GM12874 (cell line): ENCODE measurements at regions not wholly inside any gene's neighbourhood (a gene's known extent, or its start where the extent isn't known, plus 50 kb on each side); places are given as distances from the start of the nearest gene placed in this dataset.

Experiments
- TF ChIP-seq, protein P1 (sequence below): IDR thresholded peaks from 2 replicates; pipeline ENCODE4 v1.5.1; 2011; ENCODE audit warnings: low read depth, mild to moderate bottlenecking, control low read depth, low read length, moderate library complexity; ENCODE audit not compliant: insufficient read depth

DNA sequence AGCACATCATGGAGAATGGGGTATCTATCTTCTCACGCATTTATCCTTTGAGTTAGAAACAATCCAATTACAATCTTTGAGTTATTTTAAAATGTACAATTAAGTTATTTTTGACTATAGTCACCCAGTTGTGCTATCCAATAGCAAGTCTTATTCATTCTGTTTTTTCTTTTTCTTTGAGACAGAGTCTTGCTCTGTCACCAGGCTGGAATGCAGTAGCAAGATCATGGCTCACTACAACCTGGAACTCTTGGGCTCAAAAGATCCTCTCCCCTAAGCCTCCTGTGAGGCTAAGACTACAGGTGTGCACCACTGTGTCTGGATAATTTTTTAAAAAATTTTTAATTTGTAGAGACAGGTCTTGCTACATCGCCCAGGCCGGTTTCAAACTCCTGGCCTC, 201.5 kb upstream of the ZNF217 start:
- TF ChIP-seq, protein P1, sequence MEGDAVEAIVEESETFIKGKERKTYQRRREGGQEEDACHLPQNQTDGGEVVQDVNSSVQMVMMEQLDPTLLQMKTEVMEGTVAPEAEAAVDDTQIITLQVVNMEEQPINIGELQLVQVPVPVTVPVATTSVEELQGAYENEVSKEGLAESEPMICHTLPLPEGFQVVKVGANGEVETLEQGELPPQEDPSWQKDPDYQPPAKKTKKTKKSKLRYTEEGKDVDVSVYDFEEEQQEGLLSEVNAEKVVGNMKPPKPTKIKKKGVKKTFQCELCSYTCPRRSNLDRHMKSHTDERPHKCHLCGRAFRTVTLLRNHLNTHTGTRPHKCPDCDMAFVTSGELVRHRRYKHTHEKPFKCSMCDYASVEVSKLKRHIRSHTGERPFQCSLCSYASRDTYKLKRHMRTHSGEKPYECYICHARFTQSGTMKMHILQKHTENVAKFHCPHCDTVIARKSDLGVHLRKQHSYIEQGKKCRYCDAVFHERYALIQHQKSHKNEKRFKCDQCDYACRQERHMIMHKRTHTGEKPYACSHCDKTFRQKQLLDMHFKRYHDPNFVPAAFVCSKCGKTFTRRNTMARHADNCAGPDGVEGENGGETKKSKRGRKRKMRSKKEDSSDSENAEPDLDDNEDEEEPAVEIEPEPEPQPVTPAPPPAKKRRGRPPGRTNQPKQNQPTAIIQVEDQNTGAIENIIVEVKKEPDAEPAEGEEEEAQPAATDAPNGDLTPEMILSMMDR: no peak

DNA sequence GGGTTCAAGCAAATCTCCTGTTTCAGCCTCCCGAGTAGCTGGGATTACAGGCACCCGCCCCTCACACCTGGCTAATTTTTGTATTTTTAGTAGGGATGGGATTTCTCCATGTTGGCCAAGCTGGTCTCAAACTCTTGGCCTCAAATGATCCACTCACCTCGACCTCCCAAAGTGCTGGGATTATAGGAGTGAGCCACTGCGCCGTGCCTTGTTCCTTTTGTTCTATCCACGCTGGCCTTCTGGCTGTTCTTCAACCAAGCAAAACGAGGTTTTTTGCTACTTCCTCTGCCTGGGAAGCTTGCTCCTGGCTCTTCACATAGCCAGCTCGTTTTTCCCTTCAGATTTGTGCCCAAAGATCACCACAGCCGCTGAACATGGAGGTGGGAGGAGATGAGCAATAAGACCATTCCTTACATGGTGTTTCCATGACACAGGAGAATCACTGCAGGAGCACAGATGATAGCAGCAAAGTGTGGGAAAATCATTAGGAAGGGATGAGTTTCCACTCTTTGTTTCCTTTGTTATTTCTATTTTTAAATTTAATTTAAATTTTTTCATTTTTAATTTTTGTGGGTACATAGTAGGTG, 201.0 kb upstream of the ZNF217 start:
- TF ChIP-seq, protein P1: no peak

DNA sequence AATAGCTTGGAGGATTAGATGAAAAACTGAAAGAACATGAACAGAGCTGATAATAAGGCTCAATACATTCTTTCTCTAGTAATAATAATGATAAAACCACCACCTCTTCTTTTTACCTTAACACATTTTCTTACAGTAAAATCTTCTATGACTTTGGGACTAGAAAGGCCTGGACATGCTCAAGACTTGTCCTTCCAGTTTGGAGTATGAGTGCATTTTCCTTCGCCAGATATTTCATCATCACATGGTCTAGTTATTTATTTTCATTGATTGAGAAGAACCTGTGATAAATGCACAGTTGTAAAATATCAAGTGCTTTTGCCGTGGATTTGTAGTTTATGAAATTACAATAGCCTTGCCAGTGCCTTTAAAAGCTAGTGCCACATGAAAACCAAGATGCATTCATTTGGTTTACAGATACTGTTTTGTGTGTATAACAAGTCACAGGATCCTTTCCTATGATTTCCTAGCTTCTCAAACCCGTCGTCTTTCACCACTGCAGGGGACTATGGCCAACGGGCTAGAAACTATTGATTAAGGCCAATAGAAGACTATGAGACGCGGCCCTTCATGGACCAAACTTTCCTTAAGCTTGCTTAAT, 200.2 kb upstream of the ZNF217 start:
- TF ChIP-seq, protein P1: no peak

DNA sequence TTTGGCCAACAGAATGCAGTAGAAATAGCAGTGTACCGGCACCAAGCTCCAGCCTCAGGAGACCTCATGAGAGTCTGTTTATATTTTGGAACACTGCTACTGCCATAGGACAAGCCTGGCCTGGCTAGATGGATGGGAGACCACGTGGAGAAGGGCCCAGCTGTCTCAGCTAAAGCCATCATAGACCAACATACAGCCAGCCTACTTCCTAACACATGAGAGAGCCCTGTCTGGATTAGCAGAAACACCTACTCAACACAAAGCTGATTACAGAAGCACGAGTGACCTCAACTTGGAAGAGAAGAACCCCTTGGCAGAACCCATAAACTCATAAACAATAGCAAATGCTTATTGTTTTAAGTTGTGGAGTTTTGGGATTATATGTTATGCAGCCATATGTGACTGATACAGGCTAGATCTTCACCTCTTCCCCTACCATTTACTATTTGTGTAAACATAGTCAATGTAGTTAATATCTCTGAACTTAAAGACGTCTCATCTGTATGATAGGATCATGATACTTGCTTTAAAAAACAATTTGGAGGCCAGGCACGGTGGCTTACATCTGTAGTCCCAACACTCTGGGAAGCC, 199.4 kb upstream of the ZNF217 start:
- TF ChIP-seq, protein P1: no peak

DNA sequence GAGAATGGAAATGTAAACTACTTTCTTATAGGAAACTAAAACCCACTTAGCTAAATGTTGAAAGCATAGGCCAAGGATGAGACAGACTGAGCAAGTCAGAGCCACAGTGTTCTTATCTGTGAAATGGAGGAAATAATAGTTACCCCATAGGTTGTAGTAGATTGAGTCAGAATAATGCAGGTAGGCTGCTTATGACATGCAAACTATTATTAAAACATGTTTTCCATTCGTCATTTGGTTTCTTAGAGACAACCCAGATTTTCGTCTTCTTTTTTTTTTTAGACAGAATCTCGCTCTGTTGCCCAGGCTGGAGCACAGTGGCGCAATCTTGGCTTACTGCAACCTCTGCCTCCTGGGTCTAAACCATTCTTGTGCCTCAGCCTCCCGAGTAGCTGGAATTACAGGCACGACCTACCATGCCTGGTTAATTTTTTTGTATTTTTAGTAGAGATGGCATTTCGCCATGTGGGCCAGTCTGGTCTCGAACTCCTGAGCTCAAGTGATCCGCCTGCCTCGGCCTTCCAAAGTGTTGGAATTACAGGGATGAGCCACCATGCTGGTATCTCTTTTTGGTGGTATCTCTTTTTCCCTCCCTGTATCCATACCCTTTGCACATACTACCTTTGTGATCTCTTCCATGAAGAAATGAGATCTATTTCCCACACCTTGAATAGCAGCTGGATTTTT, 196.5 kb upstream of the ZNF217 start:
- TF ChIP-seq, protein P1: no peak

DNA sequence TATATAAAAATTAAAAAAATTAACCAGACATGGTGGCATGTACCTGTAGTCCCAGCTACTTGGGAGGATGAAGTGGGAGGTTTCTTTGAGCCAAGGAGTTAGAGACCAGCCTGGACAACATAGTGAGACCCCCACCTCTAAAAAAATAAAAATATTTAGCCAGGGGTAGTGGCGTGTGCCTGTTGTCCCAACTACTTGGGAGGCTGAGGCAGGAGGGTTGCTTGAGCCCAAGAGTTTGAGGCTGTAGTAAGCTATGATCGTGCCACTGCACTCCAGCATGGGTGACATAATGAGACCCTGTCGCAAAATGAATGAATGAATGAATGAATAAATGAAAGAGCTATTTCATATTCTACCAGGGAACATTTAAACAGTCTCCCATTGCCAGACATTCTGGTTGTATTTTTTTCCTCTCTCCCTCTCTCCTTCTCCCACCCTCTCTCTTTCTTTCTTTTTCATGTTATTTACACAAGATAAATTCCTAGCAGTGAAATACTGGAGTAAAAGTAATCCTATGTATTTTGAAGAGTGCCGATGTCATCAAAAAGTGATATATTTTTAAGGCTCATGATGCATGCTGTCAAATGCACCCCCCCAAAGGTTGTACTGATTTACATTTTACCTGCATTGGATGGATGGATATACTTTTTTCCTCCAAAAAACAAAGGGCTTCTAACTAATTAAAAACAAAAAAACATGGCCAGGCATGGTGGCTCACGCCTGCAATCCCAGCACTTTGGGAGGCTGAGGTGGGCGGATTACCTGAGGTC, 194.8 kb upstream of the ZNF217 start:
- TF ChIP-seq, protein P1: no peak
